TTC549 (cell line): ENCODE measurements at regions not wholly inside any gene's neighbourhood (a gene's known extent, or its start where the extent isn't known, plus 50 kb on each side); places are given as distances from the start of the nearest gene placed in this dataset.
"Not testable (repeated sequence)": the region's sequence is repeated elsewhere in the genome, so short reads cannot be mapped to it uniquely, and the experiment has no call there.

Experiments
- FAIRE-seq: peaks from 2 replicates; lab custom pipeline; 2012; peaks lifted over from hg19 to GRCh38; lab: Jason Lieb, UNC

DNA sequence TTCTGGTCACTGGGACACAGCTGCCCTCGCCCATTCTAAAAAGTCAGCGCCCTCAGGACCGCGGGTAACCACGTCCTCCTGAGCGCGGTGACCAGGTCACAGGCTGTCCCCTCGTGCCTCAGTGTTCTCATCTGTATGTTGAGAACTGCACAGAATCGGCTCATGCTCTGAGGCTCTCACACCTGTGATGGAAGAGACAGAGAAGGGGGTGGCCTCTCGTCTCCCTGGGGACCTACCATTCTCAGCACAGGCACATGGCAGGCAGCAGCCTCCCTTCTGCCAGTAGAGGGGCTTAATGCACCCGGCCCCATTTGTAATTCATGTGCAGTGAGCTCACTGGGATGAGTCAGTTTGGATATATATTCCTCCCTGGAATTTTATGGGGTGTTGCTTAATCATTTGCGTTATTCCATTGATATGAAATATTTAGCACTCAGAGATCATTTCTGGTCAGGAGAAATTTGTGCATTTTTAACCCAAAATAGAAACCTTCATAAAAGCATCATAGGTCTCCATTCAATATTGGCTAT, 51.9 kb upstream of the ROPN1B start:
- FAIRE-seq: not testable (repeated sequence)

- FAIRE-seq: not testable (repeated sequence)
These were observed 51.0 kb upstream of the ROPN1B start for GRCh38 chr3:125918024-125918423.

GRCh38 chr3:125918451-125918850, 50.5 kb upstream of the ROPN1B start:
- not testable (repeated sequence) for FAIRE-seq

DNA sequence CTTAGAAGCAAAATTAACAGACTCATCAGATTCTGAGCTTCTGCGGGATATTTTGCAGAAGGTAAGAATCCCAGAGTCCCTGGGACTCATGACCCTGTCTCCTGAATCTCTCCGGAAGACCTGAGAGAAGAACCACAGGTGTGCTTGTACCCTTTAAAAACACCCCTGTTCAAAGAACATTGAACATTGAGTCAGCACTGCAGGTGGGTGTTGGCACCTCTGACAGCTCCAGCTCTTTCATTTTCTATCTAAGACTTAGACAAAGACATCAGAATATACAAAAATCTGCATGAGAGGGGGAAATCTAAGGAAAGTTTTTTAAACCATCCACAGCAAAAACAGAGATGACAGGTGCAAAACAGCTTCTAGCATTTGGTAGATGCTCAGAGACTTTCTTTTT, 50.1 kb upstream of the ROPN1B start:
- not testable (repeated sequence) for FAIRE-seq
